GM13976 (cell line): ENCODE measurements at regions not wholly inside any gene's neighbourhood (a gene's known extent, or its start where the extent isn't known, plus 50 kb on each side); places are given as distances from the start of the nearest gene placed in this dataset.

Experiments
- DNase-seq: peaks from one replicate; pipeline ENCODE4 v3.0.0; 2012; ENCODE audit warnings: low spot score
- in situ Hi-C: fragments of 300-500 bp; cut with MboI; formaldehyde crosslinking; loops from one replicate; pipeline ENCODE4 v1.12.0; 2022; ENCODE audit warnings: low sequenced_read_pairs, mixed read lengths, inconsistent platforms; ENCODE audit not compliant: unreplicated experiment
- TF ChIP-seq, protein P1 (sequence below): IDR thresholded peaks from 2 replicates; pipeline ENCODE4 v1.5.1; 2012; ENCODE audit warnings: borderline replicate concordance, mild to moderate bottlenecking; ENCODE audit not compliant: insufficient read depth; ENCODE audit errors: extremely low read depth, missing control alignments, control extremely low read depth

- TF ChIP-seq, protein P1, sequence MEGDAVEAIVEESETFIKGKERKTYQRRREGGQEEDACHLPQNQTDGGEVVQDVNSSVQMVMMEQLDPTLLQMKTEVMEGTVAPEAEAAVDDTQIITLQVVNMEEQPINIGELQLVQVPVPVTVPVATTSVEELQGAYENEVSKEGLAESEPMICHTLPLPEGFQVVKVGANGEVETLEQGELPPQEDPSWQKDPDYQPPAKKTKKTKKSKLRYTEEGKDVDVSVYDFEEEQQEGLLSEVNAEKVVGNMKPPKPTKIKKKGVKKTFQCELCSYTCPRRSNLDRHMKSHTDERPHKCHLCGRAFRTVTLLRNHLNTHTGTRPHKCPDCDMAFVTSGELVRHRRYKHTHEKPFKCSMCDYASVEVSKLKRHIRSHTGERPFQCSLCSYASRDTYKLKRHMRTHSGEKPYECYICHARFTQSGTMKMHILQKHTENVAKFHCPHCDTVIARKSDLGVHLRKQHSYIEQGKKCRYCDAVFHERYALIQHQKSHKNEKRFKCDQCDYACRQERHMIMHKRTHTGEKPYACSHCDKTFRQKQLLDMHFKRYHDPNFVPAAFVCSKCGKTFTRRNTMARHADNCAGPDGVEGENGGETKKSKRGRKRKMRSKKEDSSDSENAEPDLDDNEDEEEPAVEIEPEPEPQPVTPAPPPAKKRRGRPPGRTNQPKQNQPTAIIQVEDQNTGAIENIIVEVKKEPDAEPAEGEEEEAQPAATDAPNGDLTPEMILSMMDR = no peak
- no peak for DNase-seq
- in situ Hi-C loops = no loop called here
These were observed 1186.5 kb upstream of the TENM4 start for GRCh38 chr11:80627364-80627763.

DNA sequence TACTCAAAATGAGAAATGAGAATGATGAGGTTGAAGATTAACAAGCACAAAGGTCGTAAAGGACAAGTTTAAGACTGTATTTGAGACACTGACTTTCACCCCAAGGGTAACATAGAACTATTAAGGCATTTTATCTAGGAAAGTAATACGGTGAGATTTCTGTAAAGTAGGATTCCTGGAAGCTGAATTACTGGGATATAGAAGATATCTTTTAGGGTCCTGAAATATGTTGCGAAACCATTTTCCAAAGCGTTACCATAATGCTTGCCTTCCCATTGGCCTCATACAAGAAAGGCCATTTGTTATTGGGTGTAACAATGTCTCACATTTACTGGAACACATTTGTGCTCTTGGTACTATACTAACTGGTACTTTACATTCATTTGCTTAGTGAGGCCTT, 1185.9 kb upstream of the TENM4 start:
- DNase-seq = no peak
- in situ Hi-C loops = no loop called here
- TF ChIP-seq, protein P1 = no peak

- TF ChIP-seq, protein P1 = no peak
- no peak for DNase-seq
- in situ Hi-C loops = no loop called here
These were observed 1184.7 kb upstream of the TENM4 start for GRCh38 chr11:80625563-80625962.

DNA sequence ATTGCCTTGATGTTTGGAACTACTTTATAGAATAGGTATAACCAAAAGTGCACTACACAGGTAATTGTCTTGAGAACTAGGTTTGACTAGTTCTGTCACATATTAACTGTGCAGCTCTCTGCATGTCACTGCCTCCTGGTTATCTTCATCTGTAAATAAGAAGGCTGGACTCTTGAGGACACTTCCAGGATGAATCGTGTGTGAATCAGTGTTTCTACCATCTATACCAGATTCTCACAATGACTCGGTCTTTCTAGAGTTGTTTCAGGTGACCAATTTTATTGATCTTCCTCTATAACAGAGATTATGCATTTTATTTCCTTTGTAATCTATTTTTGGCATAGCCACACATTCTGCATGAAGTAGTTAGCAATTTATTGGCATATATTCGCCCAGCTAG, 1181.0 kb upstream of the TENM4 start:
- TF ChIP-seq, protein P1 = no peak
- no peak for DNase-seq
- in situ Hi-C loops = no loop called here

- TF ChIP-seq, protein P1 = no peak
- in situ Hi-C loops = no loop called here
- no peak for DNase-seq
These were observed 1180.0 kb upstream of the TENM4 start for GRCh38 chr11:80620867-80621266.

DNA sequence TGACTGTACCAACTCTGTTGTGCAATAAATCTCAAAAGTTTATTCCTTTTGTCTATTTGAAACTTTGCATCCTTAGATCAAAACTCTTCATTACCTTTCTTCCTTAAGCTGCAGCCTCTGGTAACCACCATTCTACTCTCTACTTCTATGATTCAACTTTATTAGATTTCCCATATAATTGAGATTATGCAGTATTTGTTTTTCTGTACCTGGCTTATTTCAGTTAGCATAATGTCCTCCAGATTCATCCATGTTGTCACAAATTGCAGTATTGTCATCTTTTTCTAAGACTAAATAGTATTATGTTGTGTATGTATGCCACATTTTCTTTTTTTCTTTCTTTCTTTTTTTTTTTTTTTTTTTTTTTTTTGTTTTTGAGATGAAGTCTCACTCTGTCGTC, 1176.3 kb upstream of the TENM4 start:
- in situ Hi-C loops = no loop called here

More for the DNA sequence above, 1176.3 kb upstream of the TENM4 start:
- TF ChIP-seq, protein P1 = no peak
- no peak for DNase-seq
